ENCODE measurements at regions not wholly inside any gene's neighbourhood (a gene's known extent, or its start where the extent isn't known, plus 50 kb on each side); places are given as distances from the start of the nearest gene placed in this dataset.

GRCh38 chr5:106545325-106545724 lies 1125.4 kb downstream of the EFNA5 start:
- intact Hi-C loops (cut with DNase I): no loop called here
- peaks cover 0 to 16% (median 4%) of the 10 kb centered on the region in 4 donors for H3K9me3 ChIP-seq
- no peaks in the 10 kb centered on the region for H3K4me1 ChIP-seq
- no peak overlapping the region for H3K4me3 ChIP-seq
- WGBS, 2 donors: 71 to 80% methylated on average over 2 of the region's 2 CpGs
- no peak overlapping the region for H3K27ac ChIP-seq
- no peak for TF ChIP-seq POLR2AphosphoS5 (IDR thresholded peaks at IDR 0.05)
- no peak for TF ChIP-seq POLR2A (IDR thresholded peaks at IDR 0.05)
- TF ChIP-seq EP300 (IDR thresholded peaks at IDR 0.05): no peak
- TF ChIP-seq, protein P1, sequence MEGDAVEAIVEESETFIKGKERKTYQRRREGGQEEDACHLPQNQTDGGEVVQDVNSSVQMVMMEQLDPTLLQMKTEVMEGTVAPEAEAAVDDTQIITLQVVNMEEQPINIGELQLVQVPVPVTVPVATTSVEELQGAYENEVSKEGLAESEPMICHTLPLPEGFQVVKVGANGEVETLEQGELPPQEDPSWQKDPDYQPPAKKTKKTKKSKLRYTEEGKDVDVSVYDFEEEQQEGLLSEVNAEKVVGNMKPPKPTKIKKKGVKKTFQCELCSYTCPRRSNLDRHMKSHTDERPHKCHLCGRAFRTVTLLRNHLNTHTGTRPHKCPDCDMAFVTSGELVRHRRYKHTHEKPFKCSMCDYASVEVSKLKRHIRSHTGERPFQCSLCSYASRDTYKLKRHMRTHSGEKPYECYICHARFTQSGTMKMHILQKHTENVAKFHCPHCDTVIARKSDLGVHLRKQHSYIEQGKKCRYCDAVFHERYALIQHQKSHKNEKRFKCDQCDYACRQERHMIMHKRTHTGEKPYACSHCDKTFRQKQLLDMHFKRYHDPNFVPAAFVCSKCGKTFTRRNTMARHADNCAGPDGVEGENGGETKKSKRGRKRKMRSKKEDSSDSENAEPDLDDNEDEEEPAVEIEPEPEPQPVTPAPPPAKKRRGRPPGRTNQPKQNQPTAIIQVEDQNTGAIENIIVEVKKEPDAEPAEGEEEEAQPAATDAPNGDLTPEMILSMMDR (IDR thresholded peaks at IDR 0.05): no peak
- H3K27me3 ChIP-seq: no peaks in the 10 kb centered on the region
- no peaks in the 10 kb centered on the region for H3K36me3 ChIP-seq
- DNase-seq: no peak

DNA sequence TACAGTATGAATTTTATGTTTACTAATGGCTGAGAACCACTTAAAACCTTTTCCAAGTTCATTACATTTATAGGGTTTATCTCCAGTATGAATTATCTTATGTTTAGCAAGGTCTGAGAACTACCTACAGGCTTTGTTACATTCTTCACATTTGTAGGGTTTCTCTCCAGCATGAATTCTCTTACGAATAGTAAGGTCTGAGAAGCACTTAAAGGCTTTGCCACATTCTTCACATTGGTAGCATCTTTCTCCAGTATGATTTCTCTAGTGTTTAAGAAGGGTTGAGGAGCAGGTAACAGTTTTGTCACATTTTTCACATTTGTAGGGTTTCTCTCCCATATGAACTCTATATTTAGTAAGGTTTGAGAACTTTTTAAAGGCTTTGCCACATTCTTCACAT lies 1127.4 kb downstream of the EFNA5 start:
- 80 to 83% methylated on average over 1 of the region's 1 CpG for WGBS, 2 donors
- intact Hi-C loops (cut with DNase I): no loop called here
- DNase-seq: no peak

DNA sequence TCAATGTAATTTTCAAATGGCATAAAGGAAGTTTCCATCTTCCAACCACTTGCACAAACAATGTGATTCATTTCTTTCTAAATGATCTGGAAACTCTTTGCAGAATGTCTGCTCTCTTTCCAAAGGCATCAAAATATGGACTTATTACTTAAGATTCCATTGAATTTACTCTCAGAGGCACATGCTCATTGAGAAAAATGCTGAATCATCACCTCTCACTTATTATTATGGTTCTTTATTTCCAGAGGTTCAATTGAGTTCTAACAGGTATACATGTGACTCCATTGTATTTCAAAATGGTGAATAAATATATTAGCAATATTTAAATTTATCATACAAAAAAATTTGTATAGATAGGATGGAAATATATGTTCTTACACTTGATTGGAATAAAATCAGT lies 1140.6 kb downstream of the EFNA5 start:
- DNase-seq: no peak
- Histone ChIP-seq H3K4me1 (no peaks in the 10 kb centered on the region), H3K9me3 (no peaks in the 10 kb centered on the region), H3K36me3 (no peaks in the 10 kb centered on the region), H3K27ac (no peak overlapping the region), H3K27me3 (no peaks in the 10 kb centered on the region), H3K4me3 (no peak overlapping the region)
- TF ChIP-seq POLR2AphosphoS5 (IDR thresholded peaks at IDR 0.05): no peak
- intact Hi-C loops (cut with DNase I): no loop called here

More for the DNA sequence above, 1127.4 kb downstream of the EFNA5 start:
- H3K27ac ChIP-seq: no peak overlapping the region
- TF ChIP-seq POLR2AphosphoS5 (IDR thresholded peaks at IDR 0.05) (no peak), EP300 (IDR thresholded peaks at IDR 0.05) (no peak), POLR2A (IDR thresholded peaks at IDR 0.05) (no peak)
- TF ChIP-seq, protein P1 (IDR thresholded peaks at IDR 0.05): no peak
- no peaks in the 10 kb centered on the region for H3K27me3 ChIP-seq
- H3K4me3 ChIP-seq: no peak overlapping the region
- H3K9me3 ChIP-seq: peaks cover 0 to 16% (median 4%) of the 10 kb centered on the region in 4 donors
- H3K4me1 ChIP-seq: no peaks in the 10 kb centered on the region
- H3K36me3 ChIP-seq: no peaks in the 10 kb centered on the region

- Histone ChIP-seq H3K36me3 (no peaks in the 10 kb centered on the region), H3K4me1 (no peaks in the 10 kb centered on the region), H3K27me3 (no peaks in the 10 kb centered on the region), H3K27ac (no peak overlapping the region), H3K9me3 (no peaks in the 10 kb centered on the region), H3K4me3 (no peak overlapping the region)
- WGBS, 2 donors: 88 to 93% methylated on average over 3 of the region's 3 CpGs
- intact Hi-C loops (cut with DNase I): no loop called here
- no peak for DNase-seq
- TF ChIP-seq POLR2A (IDR thresholded peaks at IDR 0.05): no peak
- TF ChIP-seq POLR2AphosphoS5 (IDR thresholded peaks at IDR 0.05): no peak
- TF ChIP-seq, protein P1 (IDR thresholded peaks at IDR 0.05): no peak
- TF ChIP-seq EP300 (IDR thresholded peaks at IDR 0.05): no peak
These were observed 1145.3 kb downstream of the EFNA5 start for GRCh38 chr5:106525438-106525837.

- no peak for TF ChIP-seq POLR2AphosphoS5 (IDR thresholded peaks at IDR 0.05)
- TF ChIP-seq, protein P1 (IDR thresholded peaks at IDR 0.05): no peak
- TF ChIP-seq EP300 (IDR thresholded peaks at IDR 0.05): no peak
- no peak for TF ChIP-seq POLR2A (IDR thresholded peaks at IDR 0.05)
- Histone ChIP-seq H3K36me3 (no peaks in the 10 kb centered on the region), H3K27me3 (no peaks in the 10 kb centered on the region), H3K27ac (no peak overlapping the region), H3K4me1 (no peaks in the 10 kb centered on the region), H3K4me3 (no peak overlapping the region), H3K9me3 (no peaks in the 10 kb centered on the region)
- DNase-seq: no peak
- intact Hi-C loops (cut with DNase I): no loop called here
These were observed 1146.9 kb downstream of the EFNA5 start for GRCh38 chr5:106523852-106524251.

All from sigmoid colon (tissue), 6 donors.